Activated gamma-delta T cell (primary cell): ENCODE measurements at regions not wholly inside any gene's neighbourhood (a gene's known extent, or its start where the extent isn't known, plus 50 kb on each side); places are given as distances from the start of the nearest gene placed in this dataset.
"Not testable (repeated sequence)": the region's sequence is repeated elsewhere in the genome, so short reads cannot be mapped to it uniquely, and the experiment has no call there.

Source experiments
- DNase-seq: peaks from one replicate; lab custom pipeline; 2025; lab: John Stamatoyannopoulos, UW

- no peak for DNase-seq
Measured at GRCh38 chr5:37962389-37962788, 122.5 kb upstream of the GDNF start.

GRCh38 chr5:37957218-37957617 is 117.4 kb upstream of the GDNF start:
- no peak for DNase-seq

- no peak for DNase-seq
Measured at GRCh38 chr5:37955748-37956147, 115.9 kb upstream of the GDNF start.

GRCh38 chr5:37954561-37954960 is 114.7 kb upstream of the GDNF start:
- no peak for DNase-seq

GRCh38 chr5:37951946-37952721 is 112.3 kb upstream of the GDNF start:
- DNase-seq = no peak

- no peak for DNase-seq
Measured at GRCh38 chr5:37950436-37950835, 110.6 kb upstream of the GDNF start.

GRCh38 chr5:37945446-37945845 is 105.6 kb upstream of the GDNF start:
- DNase-seq = no peak

GRCh38 chr5:37943136-37943535 is 103.3 kb upstream of the GDNF start:
- DNase-seq = not testable (repeated sequence)

GRCh38 chr5:37940931-37941623 is 101.2 kb upstream of the GDNF start:
- DNase-seq = no peak

GRCh38 chr5:37938861-37939260 is 99.0 kb upstream of the GDNF start:
- no peak for DNase-seq

GRCh38 chr5:37938076-37938852 is 98.4 kb upstream of the GDNF start:
- no peak for DNase-seq

- no peak for DNase-seq
Measured at GRCh38 chr5:37936091-37936490, 96.2 kb upstream of the GDNF start.

- DNase-seq = no peak
Measured at GRCh38 chr5:37933576-37933975, 93.7 kb upstream of the GDNF start.

- no peak for DNase-seq
Measured at GRCh38 chr5:37932450-37932849, 92.6 kb upstream of the GDNF start.

- no peak for DNase-seq
Measured at GRCh38 chr5:37931541-37931940, 91.7 kb upstream of the GDNF start.

- DNase-seq = no peak
Measured at GRCh38 chr5:37930350-37930749, 90.5 kb upstream of the GDNF start.

- DNase-seq = no peak
Measured at GRCh38 chr5:37929791-37930190, 90.0 kb upstream of the GDNF start.

GRCh38 chr5:37927753-37928152 is 87.9 kb upstream of the GDNF start:
- not testable (repeated sequence) for DNase-seq

GRCh38 chr5:37926732-37927131 is 86.9 kb upstream of the GDNF start:
- DNase-seq = no peak

GRCh38 chr5:37921452-37921851 is 81.6 kb upstream of the GDNF start:
- no peak for DNase-seq

- DNase-seq = no peak
Measured at GRCh38 chr5:37918424-37918823, 78.6 kb upstream of the GDNF start.

- no peak for DNase-seq
Measured at GRCh38 chr5:37916525-37916924, 76.7 kb upstream of the GDNF start.
